Activated B cell treated with CpG ODN at 0.5 μM for 24 hours (primary cell): ENCODE measurements at regions not wholly inside any gene's neighbourhood (a gene's known extent, or its start where the extent isn't known, plus 50 kb on each side); places are given as distances from the start of the nearest gene placed in this dataset.

Experiments used
- ATAC-seq: fragments of 200-7000 bp; cut with Tn5 transposase; one replicate; pipeline ENCODE4 v1.10.0; 2021; ENCODE audit warnings: low read depth, mild to moderate bottlenecking, moderate library complexity
- CTCF ChIA-PET: fragments of 350-600 bp; sonication (Branson Sonifier 250); formaldehyde crosslinking; loops from one replicate; lab custom pipeline; 2021; ENCODE audit warnings: antibody characterized with exemption; lab: Charles Lee
- POLR2A ChIA-PET: fragments of 350-600 bp; sonication (Branson Sonifier 250); formaldehyde crosslinking; loops from one replicate; lab custom pipeline; 2021; ENCODE audit warnings: antibody characterized with exemption; lab: Charles Lee
- DNase-seq: peaks from one replicate; pipeline ENCODE4 v3.0.0; 2022
- H3K27ac Mint-ChIP-seq: one replicate; pipeline ENCODE4 v1.8.0; 2020; ENCODE audit warnings: mixed read lengths
- H3K27me3 Mint-ChIP-seq: one replicate; pipeline ENCODE4 v1.8.0; 2021; ENCODE audit warnings: mixed read lengths
- H3K36me3 Mint-ChIP-seq: one replicate; pipeline ENCODE4 v1.8.0; 2021; ENCODE audit warnings: low read depth, mixed read lengths
- H3K4me1 Mint-ChIP-seq: one replicate; pipeline ENCODE4 v1.8.0; 2021; ENCODE audit warnings: mixed read lengths
- H3K4me3 Mint-ChIP-seq: one replicate; pipeline ENCODE4 v1.8.0; 2020; ENCODE audit warnings: mild to moderate bottlenecking, mixed read lengths
- H3K9me3 Mint-ChIP-seq: one replicate; pipeline ENCODE4 v1.8.0; 2020; ENCODE audit warnings: mixed read lengths
- CTCF ChIP-seq: fragments of 200-600 bp; IDR thresholded peaks from one replicate; pipeline ENCODE4 v1.8.0; 2022; ENCODE audit warnings: antibody characterized with exemption, mild to moderate bottlenecking
- intact Hi-C: fragments of 100-400 bp; cut with micrococcal nuclease; formaldehyde crosslinking; loops from one replicate; pipeline ENCODE4 v1.15.1; 2024

GRCh38 chr9:30722065-30722464 lies 1662.4 kb upstream of the ACO1 start:
- H3K4me1 Mint-ChIP-seq, result no peaks in the 10 kb centered on the region
- no peaks in the 10 kb centered on the region for H3K27me3 Mint-ChIP-seq
- ATAC-seq (no peak), DNase-seq (no peak)
- H3K27ac Mint-ChIP-seq, result no peak overlapping the region
- no peaks in the 10 kb centered on the region for H3K36me3 Mint-ChIP-seq
- TF ChIP-seq CTCF, result no peak
- ChIA-PET CTCF (no interaction called here), POLR2A (no interaction called here)
- intact Hi-C loops, result loop anchor here (10.0 kb wide), 1 partner anchor 57 kb away; no protein-coding TSS in a partner anchor
- no peaks in the 10 kb centered on the region for H3K9me3 Mint-ChIP-seq
- H3K4me3 Mint-ChIP-seq, result no peak overlapping the region

GRCh38 chr9:30723656-30724055 lies 1660.8 kb upstream of the ACO1 start:
- H3K4me1 Mint-ChIP-seq, result no peaks in the 10 kb centered on the region
- POLR2A ChIA-PET, result no interaction called here
- ATAC-seq (no peak), DNase-seq (no peak)
- H3K9me3 Mint-ChIP-seq, result peaks cover 2% of the 10 kb centered on the region
- no peaks in the 10 kb centered on the region for H3K36me3 Mint-ChIP-seq
- H3K27me3 Mint-ChIP-seq, result no peaks in the 10 kb centered on the region
- no peak overlapping the region for H3K27ac Mint-ChIP-seq
- intact Hi-C loops, result loop anchor here (10.0 kb wide), 1 partner anchor 59 kb away; no protein-coding TSS in a partner anchor
- H3K4me3 Mint-ChIP-seq, result no peak overlapping the region
- TF ChIP-seq CTCF, result no peak
- CTCF ChIA-PET, result no interaction called here

- Mint-ChIP-seq H3K4me1 (no peaks in the 10 kb centered on the region), H3K27me3 (no peaks in the 10 kb centered on the region), H3K4me3 (no peak overlapping the region), H3K9me3 (peaks cover 2% of the 10 kb centered on the region), H3K27ac (no peak overlapping the region), H3K36me3 (no peaks in the 10 kb centered on the region)
- ATAC-seq (no peak), DNase-seq (no peak)
- CTCF ChIA-PET, result no interaction called here
- TF ChIP-seq CTCF, result no peak
- POLR2A ChIA-PET, result no interaction called here
- intact Hi-C loops, result no loop called here
These were observed 1652.4 kb upstream of the ACO1 start for GRCh38 chr9:30732060-30732459.

- Mint-ChIP-seq H3K4me1 (no peaks in the 10 kb centered on the region), H3K4me3 (no peak overlapping the region), H3K27me3 (no peaks in the 10 kb centered on the region), H3K36me3 (no peaks in the 10 kb centered on the region), H3K9me3 (no peaks in the 10 kb centered on the region), H3K27ac (no peak overlapping the region)
- ChIA-PET CTCF (no interaction called here), POLR2A (no interaction called here)
- intact Hi-C loops, result no loop called here
- no peak for TF ChIP-seq CTCF
- no peak for DNase-seq
- no peak for ATAC-seq
These were observed 1639.6 kb upstream of the ACO1 start for GRCh38 chr9:30744871-30745270.

- Mint-ChIP-seq H3K9me3 (no peaks in the 10 kb centered on the region), H3K4me3 (no peak overlapping the region), H3K4me1 (no peaks in the 10 kb centered on the region), H3K27ac (no peak overlapping the region), H3K27me3 (no peaks in the 10 kb centered on the region), H3K36me3 (no peaks in the 10 kb centered on the region)
- ChIA-PET POLR2A (no interaction called here), CTCF (no interaction called here)
- no peak for DNase-seq
- TF ChIP-seq CTCF, result no peak
- intact Hi-C loops, result no loop called here
- no peak for ATAC-seq
These were observed 1637.9 kb upstream of the ACO1 start for GRCh38 chr9:30746589-30746988.
